ENCODE measurements at regions not wholly inside any gene's neighbourhood (a gene's known extent, or its start where the extent isn't known, plus 50 kb on each side); places are given as distances from the start of the nearest gene placed in this dataset.
"Not testable (repeated sequence)": the region's sequence is repeated elsewhere in the genome, so short reads cannot be mapped to it uniquely, and the experiment has no call there.

GRCh38 chr5:163885117-163885516, 379.7 kb downstream of the MAT2B start:
- no peak for DNase-seq (ENCODE audit: low read depth)

- no peak for DNase-seq (ENCODE audit: low read depth)
Observed at GRCh38 chr5:163887854-163888253, 382.4 kb downstream of the MAT2B start.

GRCh38 chr5:163888366-163888765, 382.9 kb downstream of the MAT2B start:
- peak; percentile 81 for DNase-seq (ENCODE audit: low read depth)

GRCh38 chr5:163889369-163889768, 383.9 kb downstream of the MAT2B start:
- peak; percentile 90 for DNase-seq (ENCODE audit: low read depth)

- DNase-seq (ENCODE audit: low read depth), result no peak
Observed at GRCh38 chr5:163890261-163890660, 384.8 kb downstream of the MAT2B start.

GRCh38 chr5:163893281-163893680, 387.9 kb downstream of the MAT2B start:
- DNase-seq (ENCODE audit: low read depth), result peak; percentile 90

GRCh38 chr5:163894645-163895044, 389.2 kb downstream of the MAT2B start:
- peak; percentile 94 for DNase-seq (ENCODE audit: low read depth)

- no peak for DNase-seq (ENCODE audit: low read depth)
Observed at GRCh38 chr5:163898873-163899272, 393.5 kb downstream of the MAT2B start.

GRCh38 chr5:163907783-163908182, 402.4 kb downstream of the MAT2B start:
- DNase-seq (ENCODE audit: low read depth), result not testable (repeated sequence)

- no peak for DNase-seq (ENCODE audit: low read depth)
Observed at GRCh38 chr5:163908253-163908652, 402.8 kb downstream of the MAT2B start.

- no peak for DNase-seq (ENCODE audit: low read depth)
Observed at GRCh38 chr5:163910226-163910625, 404.8 kb downstream of the MAT2B start.

GRCh38 chr5:163912046-163912445, 406.6 kb downstream of the MAT2B start:
- DNase-seq (ENCODE audit: low read depth), result no peak

GRCh38 chr5:163913548-163913947, 408.1 kb downstream of the MAT2B start:
- DNase-seq (ENCODE audit: low read depth), result no peak

- DNase-seq (ENCODE audit: low read depth), result no peak
Observed at GRCh38 chr5:163914910-163915309, 409.5 kb downstream of the MAT2B start.

- DNase-seq (ENCODE audit: low read depth), result peak; percentile 80
Observed at GRCh38 chr5:163915481-163915961, 410.1 kb downstream of the MAT2B start.

GRCh38 chr5:163916376-163916775, 411.0 kb downstream of the MAT2B start:
- peak; percentile 93 for DNase-seq (ENCODE audit: low read depth)

GRCh38 chr5:163916861-163917260, 411.4 kb downstream of the MAT2B start:
- DNase-seq (ENCODE audit: low read depth), result peak; percentile 39

- peak; percentile 68 for DNase-seq (ENCODE audit: low read depth)
Observed at GRCh38 chr5:163917747-163918146, 412.3 kb downstream of the MAT2B start.

- not testable (repeated sequence) for DNase-seq (ENCODE audit: low read depth)
Observed at GRCh38 chr5:163934990-163935389, 429.6 kb downstream of the MAT2B start.

- DNase-seq (ENCODE audit: low read depth), result peak; percentile 80
Observed at GRCh38 chr5:163938595-163938994, 433.2 kb downstream of the MAT2B start.

- DNase-seq (ENCODE audit: low read depth), result no peak
Observed at GRCh38 chr5:163941079-163941478, 435.7 kb downstream of the MAT2B start.

GRCh38 chr5:163943546-163943945, 438.1 kb downstream of the MAT2B start:
- peak; percentile 56 for DNase-seq (ENCODE audit: low read depth)

GRCh38 chr5:163944738-163945137, 439.3 kb downstream of the MAT2B start:
- DNase-seq (ENCODE audit: low read depth), result no peak

- no peak for DNase-seq (ENCODE audit: low read depth)
Observed at GRCh38 chr5:163947848-163948666, 442.6 kb downstream of the MAT2B start.
